ENCODE measurements at regions not wholly inside any gene's neighbourhood (a gene's known extent, or its start where the extent isn't known, plus 50 kb on each side); places are given as distances from the start of the nearest gene placed in this dataset.

DNA sequence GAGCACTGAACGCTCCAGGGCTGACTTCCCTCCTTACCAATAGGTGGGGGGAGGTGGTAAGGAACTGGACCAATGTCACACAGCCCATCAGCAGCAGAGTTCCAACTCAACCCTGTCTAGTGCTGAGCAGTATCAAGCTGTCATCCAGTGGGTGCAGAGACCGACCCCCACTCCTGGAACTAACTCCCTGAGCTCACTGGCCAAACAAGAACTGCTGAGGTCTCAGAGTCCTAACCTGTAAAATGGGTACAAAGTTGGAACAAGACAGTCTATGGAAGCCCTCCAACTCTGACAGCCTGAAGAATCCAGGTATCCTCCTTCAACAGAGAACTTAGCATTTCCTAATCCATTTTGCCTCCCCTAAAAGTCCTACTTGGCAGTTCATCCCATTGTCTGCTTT, 91.1 kb upstream of the CLMN start:
- DNase-seq (ENCODE audit: low read depth) = no peak

DNA sequence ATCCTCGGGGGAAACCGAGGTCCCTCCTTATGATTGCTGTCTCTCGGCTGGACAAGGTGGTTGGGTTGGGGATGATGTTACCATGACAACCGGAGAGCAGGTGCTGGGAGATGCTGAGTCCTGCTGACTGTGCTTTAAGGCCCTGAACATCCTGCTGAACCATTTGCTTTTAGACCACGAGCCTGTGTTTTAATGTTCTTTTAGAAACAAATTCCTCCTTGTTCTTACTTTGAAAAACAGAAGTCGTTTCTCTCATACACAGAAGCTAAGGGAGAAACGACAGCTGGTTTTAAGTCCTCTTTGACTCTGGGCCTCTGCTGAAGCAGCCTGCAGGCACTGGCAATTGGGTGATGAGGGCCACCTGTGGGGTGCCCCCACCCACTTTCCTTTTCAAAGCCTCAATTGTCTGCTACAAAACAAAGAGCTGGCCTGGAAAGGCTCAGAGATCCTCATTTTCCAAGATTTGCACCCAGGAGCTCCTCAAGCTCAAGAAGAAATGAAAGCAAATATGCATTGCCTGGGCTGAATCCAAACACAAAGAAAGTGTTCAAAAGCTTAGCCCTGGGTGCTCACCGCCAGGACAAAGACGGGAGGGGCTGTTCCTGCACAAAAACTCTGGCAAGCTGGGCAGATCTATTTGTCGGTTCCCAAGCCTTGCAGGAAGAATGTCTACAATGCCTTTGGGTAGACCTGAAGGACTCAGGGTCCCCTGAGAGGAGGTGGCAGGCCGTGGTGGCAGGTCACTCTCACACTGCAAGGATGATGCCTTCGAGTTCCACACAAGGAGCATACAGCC, 90.0 kb upstream of the CLMN start:
- no peak for DNase-seq (ENCODE audit: low read depth)

- DNase-seq (ENCODE audit: low read depth) = no peak
These were observed 89.2 kb upstream of the CLMN start for GRCh38 chr14:95408731-95409476.

- DNase-seq (ENCODE audit: low read depth) = no peak
These were observed 87.6 kb upstream of the CLMN start for GRCh38 chr14:95407354-95407753.

DNA sequence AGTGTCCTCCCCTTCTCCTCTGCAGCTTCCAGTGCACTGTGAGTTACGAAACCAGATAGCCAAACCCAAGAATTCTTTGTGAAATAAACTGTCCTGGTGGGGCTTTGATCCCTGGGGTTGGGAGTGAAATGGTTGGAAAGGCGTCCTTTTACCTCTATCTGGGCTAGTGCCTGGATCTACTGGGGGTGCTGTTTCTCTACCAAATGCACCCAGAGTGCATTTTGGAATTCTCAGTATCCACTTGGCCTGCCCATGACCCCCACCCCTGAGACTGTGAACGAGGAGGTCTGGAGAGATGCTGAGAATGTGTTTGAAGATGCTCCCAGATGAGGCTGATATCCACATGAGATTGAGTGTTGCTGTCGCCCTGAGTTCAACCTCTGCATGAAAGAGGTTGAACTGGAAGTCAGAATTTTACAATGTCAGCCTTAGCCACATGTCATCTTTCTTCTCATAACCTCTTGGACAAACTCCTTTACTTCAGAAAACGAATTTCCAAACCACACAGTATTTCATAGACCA, 87.1 kb upstream of the CLMN start:
- no peak for DNase-seq (ENCODE audit: low read depth)

- no peak for DNase-seq (ENCODE audit: low read depth)
These were observed 84.9 kb upstream of the CLMN start for GRCh38 chr14:95404583-95404982.

- DNase-seq (ENCODE audit: low read depth) = no peak
These were observed 82.9 kb upstream of the CLMN start for GRCh38 chr14:95402578-95402977.

DNA sequence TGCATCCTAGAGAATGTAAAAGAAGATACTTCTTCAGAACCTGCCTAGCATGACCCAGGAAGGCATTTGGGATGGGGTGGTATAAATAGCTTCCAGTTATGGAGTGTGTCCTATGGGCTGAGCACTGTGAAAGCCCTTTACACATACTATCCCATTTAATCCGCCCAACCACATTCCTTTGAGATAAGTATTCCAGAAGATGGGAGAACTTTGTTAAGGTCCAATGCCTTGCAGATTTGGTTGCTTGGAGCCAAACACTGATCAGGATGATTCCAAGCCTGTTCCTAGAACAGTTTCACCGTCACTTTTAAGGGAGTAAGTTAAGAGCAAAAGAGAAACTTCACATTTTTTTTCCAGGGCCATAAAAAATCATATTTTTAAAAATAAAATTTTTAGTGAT, 82.5 kb upstream of the CLMN start:
- DNase-seq (ENCODE audit: low read depth) = no peak

DNA sequence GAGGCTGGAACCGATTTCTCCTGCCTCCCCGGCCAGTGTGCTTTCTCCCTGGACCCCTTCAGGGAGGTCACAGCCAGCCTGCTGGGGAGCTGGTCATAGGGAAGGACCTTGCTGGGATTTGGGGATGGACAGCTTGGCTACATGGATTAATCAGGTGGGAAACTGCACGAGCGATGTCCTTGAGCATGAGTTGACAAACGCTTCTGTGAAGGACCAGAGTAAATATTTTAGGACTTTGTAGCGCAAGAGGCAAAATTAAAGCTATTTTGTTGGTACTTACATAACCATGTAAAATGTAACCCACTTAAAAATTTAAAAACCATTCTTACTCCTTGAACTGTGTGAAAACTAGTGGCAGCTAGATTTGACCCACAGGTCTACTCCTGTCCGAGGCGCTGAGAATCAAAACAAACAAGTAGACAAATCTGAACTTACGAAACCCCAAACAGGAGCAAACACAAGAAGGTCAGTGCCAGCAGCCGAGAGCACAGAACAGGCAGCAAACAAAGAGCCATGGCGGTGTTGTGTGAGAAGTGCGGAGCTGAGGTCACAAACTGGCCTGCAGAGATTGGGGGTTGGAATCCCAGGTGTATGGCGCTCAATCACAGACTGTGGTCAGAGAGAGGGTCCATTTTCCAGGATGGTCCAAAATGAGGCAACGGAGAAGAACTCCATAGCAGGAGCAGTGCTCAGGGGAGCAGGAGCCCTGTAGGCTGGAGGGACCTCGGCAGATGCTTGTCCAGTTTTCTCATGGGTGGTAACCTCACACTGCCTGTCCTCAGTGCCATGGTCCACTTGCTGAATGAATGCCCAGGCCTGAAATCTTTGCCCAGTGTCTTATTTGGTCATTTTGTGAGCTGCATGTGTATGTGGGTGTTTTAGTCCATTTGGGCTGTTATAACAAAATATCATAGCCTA, 79.2 kb upstream of the CLMN start:
- DNase-seq (ENCODE audit: low read depth) = no peak

DNA sequence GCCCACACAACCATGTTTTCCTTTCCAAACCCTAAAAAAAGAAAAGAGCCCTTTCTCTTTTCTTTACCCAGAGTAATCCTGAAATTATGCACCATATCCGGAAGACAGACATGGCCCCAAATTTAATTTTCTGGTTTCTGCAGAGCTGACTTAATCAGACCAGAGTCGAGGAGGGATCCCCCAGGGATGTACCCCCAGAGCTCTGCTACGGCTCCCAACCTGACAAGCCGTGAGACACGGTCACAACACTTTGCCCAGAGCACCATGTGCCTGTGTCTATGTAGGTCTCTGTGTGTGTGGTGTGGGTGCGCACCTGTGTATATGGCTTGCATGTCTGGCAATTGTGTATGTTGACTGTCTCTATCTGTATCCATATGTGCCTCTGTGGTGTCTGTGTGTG, 77.6 kb upstream of the CLMN start:
- DNase-seq (ENCODE audit: low read depth) = no peak

- no peak for DNase-seq (ENCODE audit: low read depth)
These were observed 76.5 kb upstream of the CLMN start for GRCh38 chr14:95396221-95396620.

- no peak for DNase-seq (ENCODE audit: low read depth)
These were observed 75.5 kb upstream of the CLMN start for GRCh38 chr14:95395098-95395737.

DNA sequence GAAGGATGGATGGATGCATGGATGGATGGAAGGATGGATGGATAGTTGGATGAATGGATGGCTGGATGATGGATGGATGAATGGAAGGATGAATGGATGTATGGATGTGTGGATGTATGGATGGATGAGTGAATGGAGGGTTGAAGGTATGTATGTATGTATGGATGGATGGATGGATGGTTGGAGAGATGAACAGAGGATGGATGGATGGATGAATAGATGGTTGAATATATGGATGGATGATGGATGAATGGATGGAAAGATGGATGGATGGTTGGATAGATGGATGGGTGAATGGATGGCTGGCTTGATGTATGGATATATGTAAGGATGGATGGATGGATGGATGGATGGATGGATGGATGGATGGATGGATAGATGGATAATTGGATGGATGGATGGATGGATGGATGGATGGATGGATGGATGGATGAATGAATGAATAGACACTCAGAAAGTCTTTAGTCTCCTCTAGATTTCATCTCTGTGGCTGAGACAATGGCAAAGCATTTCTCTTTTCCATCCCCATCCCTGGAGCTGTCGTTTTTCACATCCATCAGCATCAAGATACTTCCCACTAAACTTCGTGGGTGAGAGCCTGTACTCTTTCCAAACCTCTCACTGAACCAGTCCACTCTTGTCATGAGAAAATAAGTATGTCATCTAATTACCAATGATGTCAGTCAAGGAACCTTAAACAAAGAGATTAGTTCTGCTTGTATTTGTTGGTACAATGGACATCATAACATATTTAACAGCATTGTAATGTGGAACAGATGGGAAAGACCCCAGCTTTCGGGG, 74.8 kb upstream of the CLMN start:
- DNase-seq (ENCODE audit: low read depth) = no peak

DNA sequence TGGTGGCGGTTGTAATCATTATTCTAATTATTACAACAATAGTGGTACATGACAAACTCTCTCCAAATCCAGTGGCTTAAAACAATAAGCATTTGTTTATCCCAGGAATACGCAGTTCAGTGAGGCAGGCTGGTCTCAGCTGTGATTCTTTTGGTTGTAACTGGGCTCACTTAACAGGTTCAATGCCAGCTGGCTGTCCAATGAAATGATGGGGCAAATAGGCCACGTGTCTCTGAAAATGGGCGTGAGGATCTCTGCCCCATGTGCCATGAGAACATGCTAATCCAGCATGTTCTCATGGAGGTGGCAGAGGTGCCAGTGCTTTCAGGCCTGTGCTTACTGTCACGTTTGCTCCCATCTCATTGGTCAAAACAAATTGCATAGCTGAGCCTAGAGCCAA, 73.1 kb upstream of the CLMN start:
- no peak for DNase-seq (ENCODE audit: low read depth)

- no peak for DNase-seq (ENCODE audit: low read depth)
These were observed 71.6 kb upstream of the CLMN start for GRCh38 chr14:95391331-95391730.

- DNase-seq (ENCODE audit: low read depth) = no peak
These were observed 69.8 kb upstream of the CLMN start for GRCh38 chr14:95389471-95390011.

DNA sequence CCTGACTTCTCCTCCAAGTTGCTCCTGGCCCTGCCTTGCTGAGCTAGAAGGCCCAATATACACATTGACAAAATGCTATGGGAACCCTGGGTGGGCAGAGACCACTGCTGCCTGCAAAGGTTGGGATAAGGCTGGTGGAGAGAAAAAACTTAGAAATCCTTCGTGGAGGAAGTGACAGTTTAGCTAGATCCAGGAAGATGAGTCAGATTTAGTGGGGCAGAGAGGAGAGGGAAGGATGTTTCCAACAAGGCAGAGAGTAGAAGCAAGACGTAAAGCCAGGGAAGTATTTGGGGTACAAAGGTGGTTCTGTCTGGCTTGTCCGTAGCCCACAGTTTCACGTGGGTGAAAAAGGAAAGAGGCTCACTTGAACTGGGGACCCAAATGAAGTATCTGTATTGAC, 69.0 kb upstream of the CLMN start:
- DNase-seq (ENCODE audit: low read depth) = no peak

DNA sequence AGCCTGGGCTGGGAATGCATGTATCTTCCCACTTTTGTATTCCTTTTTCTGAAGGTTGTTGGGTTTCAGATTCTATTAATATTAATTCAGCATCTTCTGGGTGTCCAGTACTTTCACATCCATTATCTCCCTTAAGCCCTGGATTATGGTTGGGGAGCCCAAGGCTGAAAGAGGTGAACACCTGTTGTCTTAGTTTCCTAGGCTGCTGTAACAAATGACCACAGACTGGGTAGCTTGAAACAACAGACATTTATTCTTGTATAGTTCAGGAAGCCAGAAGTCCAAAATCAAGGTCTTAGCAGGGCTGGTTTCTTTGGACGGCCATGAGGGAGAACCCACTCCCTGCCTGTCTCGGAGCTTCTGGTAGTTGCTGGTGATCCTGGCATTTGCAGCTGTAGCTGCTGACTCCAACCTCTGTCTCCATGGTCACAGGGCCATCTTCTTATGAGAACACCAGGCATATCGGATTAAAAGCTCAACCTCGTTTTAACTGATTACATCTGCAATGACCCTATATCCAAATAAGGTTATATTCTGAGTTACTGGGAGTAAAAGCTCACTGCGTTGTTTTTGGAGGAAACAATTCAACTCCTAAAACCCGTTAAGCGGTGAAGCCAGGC, 68.2 kb upstream of the CLMN start:
- no peak for DNase-seq (ENCODE audit: low read depth)

- no peak for DNase-seq (ENCODE audit: low read depth)
These were observed 66.9 kb upstream of the CLMN start for GRCh38 chr14:95386536-95387095.

DNA sequence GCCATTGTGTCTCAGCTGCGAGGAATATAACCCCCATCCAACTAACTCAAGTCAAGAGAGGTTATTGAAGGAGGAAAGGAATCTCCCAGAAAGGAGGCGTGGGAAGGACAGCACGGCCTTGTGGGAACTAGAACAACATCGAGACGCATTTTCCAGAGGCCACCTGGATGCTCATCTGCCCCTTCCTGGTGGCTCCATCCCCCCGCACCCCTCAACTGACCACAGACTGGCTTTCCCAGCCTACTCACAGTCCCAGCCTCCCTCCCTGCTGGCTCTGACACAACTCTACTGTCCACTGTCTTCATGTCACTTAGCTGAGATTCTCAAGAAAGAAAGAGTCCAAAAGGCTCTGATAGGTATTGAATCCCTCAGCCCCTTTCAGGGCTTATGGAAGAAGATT, 66.0 kb upstream of the CLMN start:
- no peak for DNase-seq (ENCODE audit: low read depth)
